Body of pancreas (tissue), 4 donors: ENCODE measurements at regions not wholly inside any gene's neighbourhood (a gene's known extent, or its start where the extent isn't known, plus 50 kb on each side); places are given as distances from the start of the nearest gene placed in this dataset.

Experiments used
- CTCF ChIP-seq, 7 experiments: fragments of 450-650 bp in 4 of 7; fragments of 200-600 bp in 3 of 7; sonication (generic) in 3 of 7; IDR thresholded peaks; one replicate each; pipeline ENCODE4 v1.5.1; 2016 to 2019; ENCODE audit warnings: antibody characterized with exemption in 7 of 7
- POLR2A ChIP-seq, 3 donors: fragments of 450-650 bp; IDR thresholded peaks; one replicate each; pipeline ENCODE4 v1.6.1; 2016; ENCODE audit warnings: antibody characterized with exemption in 3 of 3, mild to moderate bottlenecking in 2 of 3

GRCh38 chr22:40107244-40107643 is 70.5 kb upstream of the TNRC6B start:
- TF ChIP-seq CTCF (IDR thresholded peaks at IDR 0.05) (no peak), POLR2A (IDR thresholded peaks at IDR 0.05) (no peak)
